Gastrocnemius medialis (tissue), 4 donors: ENCODE measurements at regions not wholly inside any gene's neighbourhood (a gene's known extent, or its start where the extent isn't known, plus 50 kb on each side); places are given as distances from the start of the nearest gene placed in this dataset.

Experiments
- CTCF ChIP-seq, 5 experiments: fragments of 450-650 bp in 3 of 5; fragments of 200-600 bp in 2 of 5; sonication (generic) in 2 of 5; IDR thresholded peaks in 4 of 5; conservative IDR thresholded peaks in 1 of 5; 1 replicate in 4 of 5; 2 replicates in 1 of 5; pipeline ENCODE4 v1.5.1; 2016 to 2019; ENCODE audit warnings: antibody characterized with exemption in 5 of 5, mild to moderate bottlenecking in 3 of 5, moderate library complexity in 3 of 5
- POLR2A ChIP-seq, 2 donors: fragments of 450-650 bp; IDR thresholded peaks; one replicate each; pipeline ENCODE4 v1.6.1; 2017; ENCODE audit warnings: antibody characterized with exemption in 2 of 2, mild to moderate bottlenecking in 2 of 2, moderate library complexity in 2 of 2

- no peak for TF ChIP-seq CTCF (IDR thresholded peaks at IDR 0.05 in 4 of 5, conservative IDR thresholded peaks at IDR 0.05 in 1 of 5)
- TF ChIP-seq POLR2A (IDR thresholded peaks at IDR 0.05), result no peak
Measured at GRCh38 chr5:142233083-142234032, 91.5 kb downstream of the SPRY4 start.
